Karpas-422 (cell line): ENCODE measurements at regions not wholly inside any gene's neighbourhood (a gene's known extent, or its start where the extent isn't known, plus 50 kb on each side); places are given as distances from the start of the nearest gene placed in this dataset.

Experiments
- DNase-seq: peaks from one replicate; pipeline ENCODE4 v3.0.0-alpha.2; 2015
- H2AFZ ChIP-seq: fragments of 200-600 bp; sonication (generic); 2 replicates; pipeline ENCODE4 v1.6.1; 2014; ENCODE audit warnings: antibody characterized with exemption, low read length, mixed read lengths
- H3K27ac ChIP-seq: fragments of 200-600 bp; sonication (generic); 2 replicates; pipeline ENCODE4 v1.5.1; 2014; ENCODE audit warnings: mild to moderate bottlenecking, low read length, moderate library complexity
- H3K27me3 ChIP-seq: fragments of 200-600 bp; sonication (generic); 2 replicates; pipeline ENCODE4 v1.6.1; 2014; ENCODE audit warnings: low read length, mixed read lengths
- H3K36me3 ChIP-seq: fragments of 200-600 bp; sonication (generic); 2 replicates; pipeline ENCODE4 v1.6.1; 2014; ENCODE audit warnings: low read length, mixed read lengths; ENCODE audit not compliant: insufficient read depth
- H3K4me1 ChIP-seq: fragments of 200-600 bp; sonication (generic); 2 replicates; pipeline ENCODE4 v1.6.1; 2014; ENCODE audit warnings: mild to moderate bottlenecking, low read length, mixed read lengths
- H3K4me2 ChIP-seq: fragments of 200-600 bp; sonication (generic); 2 replicates; pipeline ENCODE4 v1.6.1; 2014; ENCODE audit warnings: low read length, low read depth, mild to moderate bottlenecking; ENCODE audit not compliant: poor library complexity, severe bottlenecking
- H3K4me3 ChIP-seq: fragments of 200-600 bp; sonication (generic); 2 replicates; pipeline ENCODE4 v1.5.1; 2014; ENCODE audit warnings: mild to moderate bottlenecking, antibody characterized with exemption, low read length, mixed read lengths
- H3K79me2 ChIP-seq: fragments of 200-600 bp; sonication (generic); 2 replicates; pipeline ENCODE4 v1.6.1; 2014; ENCODE audit warnings: mild to moderate bottlenecking, low read length, mixed read lengths
- H3K9ac ChIP-seq: fragments of 200-600 bp; sonication (generic); 2 replicates; pipeline ENCODE4 v1.6.0; 2014; ENCODE audit warnings: low read length
- H3K9me2 ChIP-seq: fragments of 200-600 bp; sonication (generic), shearing (Covaris generic); replicated peaks from 2 replicates; pipeline ENCODE4 v1.6.0; 2014; ENCODE audit warnings: mild to moderate bottlenecking, low read length, moderate library complexity; ENCODE audit not compliant: insufficient read depth
- H3K9me3 ChIP-seq: fragments of 300-700, 200-600 bp; sonication (generic); 2 replicates; pipeline ENCODE4 v1.6.1; 2014; ENCODE audit warnings: low read length, mixed read lengths
- H4K20me1 ChIP-seq: fragments of 200-600 bp; sonication (generic); 2 replicates; pipeline ENCODE4 v1.6.1; 2014; ENCODE audit warnings: mild to moderate bottlenecking, antibody characterized with exemption, low read length, low read depth; ENCODE audit not compliant: insufficient read depth

DNA sequence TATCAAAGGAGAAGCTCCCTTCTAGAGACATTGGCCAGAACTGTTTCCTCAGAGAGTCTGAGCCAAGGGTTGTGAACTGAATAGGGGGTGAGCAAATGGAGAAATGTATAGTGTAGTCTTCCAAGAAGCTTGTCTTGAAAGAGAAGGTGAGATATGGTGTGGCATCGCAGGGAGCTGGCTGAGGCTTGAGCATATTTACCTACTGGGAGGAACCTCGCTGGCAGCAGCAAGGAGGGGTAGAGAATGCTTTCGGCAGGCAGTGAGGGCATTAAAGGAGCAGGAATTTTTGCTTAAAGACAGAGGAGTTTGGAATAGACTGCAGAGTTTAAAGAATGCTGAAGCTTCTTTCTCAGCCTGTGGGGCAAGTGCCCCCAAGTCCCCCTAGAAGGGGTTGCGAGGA, 59.3 kb upstream of the PRMT8 start:
- H3K4me3 ChIP-seq = no peak overlapping the region
- H2AFZ ChIP-seq = peak overlapping the region; percentile 67; the same call in 1 of the 2 replicates
- no peak overlapping the region for H3K27ac ChIP-seq
- no peaks in the 10 kb centered on the region for H3K9me2 ChIP-seq
- H3K4me1 ChIP-seq = no peaks in the 10 kb centered on the region
- no peaks in the 10 kb centered on the region for H3K36me3 ChIP-seq
- no peaks in the 10 kb centered on the region for H3K27me3 ChIP-seq
- H3K79me2 ChIP-seq = no peaks in the 10 kb centered on the region
- no peak for DNase-seq
- no peaks in the 10 kb centered on the region for H3K9me3 ChIP-seq
- peak overlapping the region; percentile 32 for H3K4me2 ChIP-seq
- H3K9ac ChIP-seq = no peak overlapping the region; the same call in 1 of the 2 replicates
- no peaks in the 10 kb centered on the region for H4K20me1 ChIP-seq

DNA sequence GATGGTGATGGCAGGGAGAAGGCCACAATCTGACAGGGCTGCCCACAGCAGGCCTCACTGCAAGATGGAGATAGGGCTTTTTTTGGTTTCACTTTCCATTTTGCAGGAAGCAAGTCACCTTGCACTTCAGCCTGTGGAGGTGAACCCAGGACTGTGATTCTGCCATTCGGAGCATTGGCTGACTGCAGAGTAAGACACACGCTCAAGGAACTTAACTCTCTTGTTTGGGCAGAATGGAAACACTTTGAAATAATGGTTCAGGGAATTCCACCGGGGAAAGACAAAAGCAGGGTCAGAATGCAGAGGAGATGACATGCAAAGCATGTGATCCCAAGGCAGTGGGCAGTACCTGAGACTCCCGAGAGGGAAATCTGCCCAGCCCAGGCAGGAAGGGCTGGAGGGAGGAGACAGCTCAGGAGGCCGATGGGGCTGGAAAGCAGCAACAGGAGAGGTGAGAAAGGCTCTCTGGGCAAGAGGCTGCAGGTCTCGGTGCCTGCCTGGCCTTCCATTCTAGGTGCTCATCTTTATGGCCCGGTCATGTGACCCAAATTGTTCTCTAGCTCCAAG, 58.7 kb upstream of the PRMT8 start:
- no peak overlapping the region; the same call in 1 of the 2 replicates for H3K9ac ChIP-seq
- no peaks in the 10 kb centered on the region for H3K27me3 ChIP-seq
- peak overlapping the region; percentile 32 for H3K4me2 ChIP-seq
- H3K9me2 ChIP-seq = no peaks in the 10 kb centered on the region
- H3K27ac ChIP-seq = no peak overlapping the region
- DNase-seq = no peak
- no peaks in the 10 kb centered on the region for H3K4me1 ChIP-seq
- H3K79me2 ChIP-seq = no peaks in the 10 kb centered on the region
- no peaks in the 10 kb centered on the region for H4K20me1 ChIP-seq
- peak overlapping the region; percentile 67; the same call in 1 of the 2 replicates for H2AFZ ChIP-seq
- no peak overlapping the region for H3K4me3 ChIP-seq
- no peaks in the 10 kb centered on the region for H3K9me3 ChIP-seq
- no peaks in the 10 kb centered on the region for H3K36me3 ChIP-seq

DNA sequence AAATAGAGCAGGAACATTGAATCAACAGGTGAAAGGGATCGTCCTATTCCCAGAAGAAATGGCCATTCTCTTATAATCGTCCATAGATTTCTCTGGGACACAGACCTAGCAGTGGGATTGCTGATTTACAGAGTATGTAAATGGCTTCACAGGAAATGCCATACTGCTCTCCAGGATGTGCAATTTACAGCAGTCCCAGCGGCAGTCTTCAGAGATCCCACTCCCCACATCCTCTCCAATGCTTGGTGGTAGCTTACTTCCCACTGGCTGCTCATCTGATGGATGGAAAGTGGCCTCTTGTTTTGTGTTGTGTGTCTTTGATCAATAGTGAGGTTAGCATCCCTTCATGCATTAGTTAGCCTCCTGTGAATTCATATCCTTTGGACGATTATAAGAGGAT, 58.1 kb upstream of the PRMT8 start:
- H3K27me3 ChIP-seq = no peaks in the 10 kb centered on the region
- no peaks in the 10 kb centered on the region for H3K9me3 ChIP-seq
- no peaks in the 10 kb centered on the region for H3K79me2 ChIP-seq
- no peak overlapping the region for H3K27ac ChIP-seq
- DNase-seq = no peak
- no peaks in the 10 kb centered on the region for H4K20me1 ChIP-seq
- H3K4me1 ChIP-seq = no peaks in the 10 kb centered on the region
- no peak overlapping the region for H3K4me3 ChIP-seq
- no peak overlapping the region for H3K9ac ChIP-seq
- H3K36me3 ChIP-seq = no peaks in the 10 kb centered on the region
- H2AFZ ChIP-seq = no peak overlapping the region
- no peaks in the 10 kb centered on the region for H3K9me2 ChIP-seq
- no peak overlapping the region for H3K4me2 ChIP-seq

DNA sequence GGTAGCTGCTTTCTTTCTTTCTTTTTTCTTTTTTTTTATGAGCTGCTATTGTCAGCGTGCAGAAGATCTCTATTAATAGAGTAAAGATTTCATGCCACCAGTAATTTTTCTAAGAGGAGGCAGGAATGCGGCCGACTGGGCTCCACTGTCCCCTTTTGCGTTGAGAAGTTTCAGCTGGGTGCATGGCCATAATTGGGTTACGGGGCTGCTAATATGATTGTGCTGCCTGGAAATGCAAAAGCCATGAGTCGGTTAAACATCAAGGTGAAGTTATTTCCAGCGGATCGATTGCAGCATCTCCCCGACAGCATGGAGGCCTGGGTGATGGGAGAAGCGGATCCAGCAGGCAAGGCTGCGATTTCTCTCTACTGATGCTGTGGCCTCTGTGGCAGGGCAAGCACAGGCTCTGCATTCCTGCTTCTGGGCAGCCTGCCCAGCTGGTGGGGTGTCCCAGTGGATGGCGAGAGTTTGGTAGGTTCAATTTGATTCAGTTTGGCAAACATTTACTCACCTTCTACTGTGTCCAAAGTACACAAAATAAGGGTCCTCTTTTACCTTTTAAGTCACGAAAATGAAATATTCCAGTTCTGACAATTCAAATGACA, 54.4 kb upstream of the PRMT8 start:
- Histone ChIP-seq H3K4me3 (no peak overlapping the region), H3K79me2 (no peaks in the 10 kb centered on the region), H3K4me1 (no peaks in the 10 kb centered on the region), H3K27me3 (no peaks in the 10 kb centered on the region), H3K9me3 (no peaks in the 10 kb centered on the region), H3K9ac (no peak overlapping the region), H2AFZ (no peak overlapping the region), H3K9me2 (no peaks in the 10 kb centered on the region), H3K36me3 (no peaks in the 10 kb centered on the region), H3K27ac (no peak overlapping the region), H3K4me2 (no peak overlapping the region), H4K20me1 (no peaks in the 10 kb centered on the region)
- no peak for DNase-seq

DNA sequence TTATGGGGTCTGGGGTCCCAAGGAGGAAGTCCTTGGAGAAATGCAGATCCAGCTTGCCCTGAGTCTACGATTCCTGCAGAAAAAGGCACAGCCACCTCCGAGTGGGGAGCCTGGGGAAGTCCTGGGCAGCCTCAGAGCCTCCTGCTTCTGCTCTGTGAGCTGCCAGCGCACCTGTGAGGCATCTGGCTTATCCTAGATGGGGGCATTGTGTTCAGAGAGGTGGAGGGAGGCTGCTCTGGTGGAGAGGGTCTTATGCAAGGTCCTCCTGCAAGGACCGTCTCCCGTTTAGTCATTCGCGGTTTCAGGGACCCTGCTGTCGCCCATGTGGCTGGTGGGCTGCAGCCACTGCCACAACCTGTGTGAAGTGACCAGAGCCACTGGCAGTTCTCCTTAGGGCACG, 53.0 kb upstream of the PRMT8 start:
- H3K27me3 ChIP-seq = no peaks in the 10 kb centered on the region
- no peak overlapping the region for H3K4me2 ChIP-seq
- H4K20me1 ChIP-seq = no peaks in the 10 kb centered on the region
- H3K9me2 ChIP-seq = no peaks in the 10 kb centered on the region
- H3K36me3 ChIP-seq = no peaks in the 10 kb centered on the region
- no peak overlapping the region for H3K4me3 ChIP-seq
- no peak overlapping the region for H3K9ac ChIP-seq
- no peaks in the 10 kb centered on the region for H3K4me1 ChIP-seq
- H3K79me2 ChIP-seq = no peaks in the 10 kb centered on the region
- no peak overlapping the region for H3K27ac ChIP-seq
- H3K9me3 ChIP-seq = no peaks in the 10 kb centered on the region
- H2AFZ ChIP-seq = no peak overlapping the region
- DNase-seq = no peak

DNA sequence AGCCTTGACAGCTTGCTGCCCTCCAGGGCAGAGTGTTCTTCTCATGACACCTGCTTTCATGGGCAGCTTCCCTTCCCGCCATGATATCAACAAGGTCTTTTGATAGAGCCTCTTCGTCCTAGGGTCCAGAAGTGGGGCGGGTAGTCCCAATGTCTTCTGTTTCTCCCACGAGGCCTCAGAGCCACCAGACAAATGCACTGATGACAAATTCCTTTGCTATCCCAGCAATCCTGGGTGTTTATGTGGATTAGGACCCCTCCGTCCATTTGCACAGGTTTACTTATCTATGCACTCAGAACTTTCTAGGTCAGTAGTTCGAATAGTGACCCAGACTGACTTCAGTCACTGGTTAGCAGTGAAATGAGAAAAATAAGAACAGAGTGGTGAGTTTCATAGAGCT, 52.6 kb upstream of the PRMT8 start:
- no peaks in the 10 kb centered on the region for H3K36me3 ChIP-seq
- no peak overlapping the region for H3K27ac ChIP-seq
- H3K4me1 ChIP-seq = no peaks in the 10 kb centered on the region
- H3K9ac ChIP-seq = no peak overlapping the region
- H3K9me3 ChIP-seq = no peaks in the 10 kb centered on the region
- H3K27me3 ChIP-seq = no peaks in the 10 kb centered on the region
- H3K4me3 ChIP-seq = no peak overlapping the region
- no peaks in the 10 kb centered on the region for H3K79me2 ChIP-seq
- H3K9me2 ChIP-seq = no peaks in the 10 kb centered on the region
- H4K20me1 ChIP-seq = no peaks in the 10 kb centered on the region
- no peak overlapping the region for H3K4me2 ChIP-seq
- no peak overlapping the region for H2AFZ ChIP-seq
- no peak for DNase-seq
